Activated naive CD8-positive, alpha-beta T cell treated with anti-CD3 and anti-CD28 coated beads, Interleukin-2, amount 10 ng/mL, durations not matched to agents 7 days and 5 days (primary cell): ENCODE measurements at regions not wholly inside any gene's neighbourhood (a gene's known extent, or its start where the extent isn't known, plus 50 kb on each side); places are given as distances from the start of the nearest gene placed in this dataset.
A peak's percentile ranks its signal among the peaks of the same experiment; 100 is the strongest.

Source experiments
- ATAC-seq: fragments of 150-1000 bp; cut with Tn5 transposase; one replicate; pipeline ENCODE4 v1.10.0; 2021; ENCODE audit warnings: low read depth, moderate library complexity
- POLR2A ChIA-PET: fragments of 350-600 bp; sonication (Branson Sonifier 250); formaldehyde crosslinking; loops from one replicate; lab custom pipeline; 2021; ENCODE audit warnings: antibody characterized with exemption; lab: Charles Lee
- DNase-seq: peaks from one replicate; pipeline ENCODE4 v3.0.0; 2021
- H3K27ac Mint-ChIP-seq: one replicate; pipeline ENCODE4 v1.8.0; 2022; ENCODE audit warnings: mild to moderate bottlenecking, mixed read lengths
- H3K27me3 Mint-ChIP-seq: one replicate; pipeline ENCODE4 v1.8.0; 2022; ENCODE audit warnings: mild to moderate bottlenecking, moderate library complexity, mixed read lengths
- H3K36me3 Mint-ChIP-seq: one replicate; pipeline ENCODE4 v1.8.0; 2021; ENCODE audit warnings: mild to moderate bottlenecking, mixed read lengths
- H3K4me1 Mint-ChIP-seq: one replicate; pipeline ENCODE4 v1.8.0; 2021; ENCODE audit warnings: mixed read lengths
- H3K4me3 Mint-ChIP-seq: one replicate; pipeline ENCODE4 v1.8.0; 2022; ENCODE audit warnings: mild to moderate bottlenecking, moderate library complexity, mixed read lengths
- H3K9me3 Mint-ChIP-seq: one replicate; pipeline ENCODE4 v1.8.0; 2021; ENCODE audit warnings: mixed read lengths

DNA sequence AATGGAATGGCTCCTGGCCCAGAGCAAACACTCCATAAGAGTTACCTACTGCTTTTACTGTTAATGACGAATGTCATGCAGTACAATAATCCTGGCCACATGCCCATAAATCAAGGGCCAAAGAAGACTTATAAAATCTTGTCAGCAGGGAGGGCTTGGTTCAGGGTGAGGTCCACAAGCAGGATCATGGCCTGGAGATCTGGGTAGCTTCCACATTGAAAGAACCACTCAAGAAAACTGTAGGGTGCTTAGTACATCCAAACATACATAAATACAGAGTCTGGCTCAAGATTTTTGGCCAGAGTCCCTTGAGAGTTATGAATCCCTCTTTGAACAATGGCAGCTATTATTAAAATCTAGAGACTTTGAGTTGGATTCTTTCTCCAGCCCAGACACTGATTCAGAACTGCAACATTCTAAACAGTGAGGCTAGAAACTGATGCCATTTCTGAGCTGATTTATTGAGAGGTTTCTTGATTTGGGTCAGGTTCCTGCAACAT is 188.7 kb downstream of the CDC5L start:
- H3K27me3 Mint-ChIP-seq = no peaks in the 10 kb centered on the region
- ATAC-seq (no peak), DNase-seq (no peak)
- H3K27ac Mint-ChIP-seq = no peak overlapping the region
- POLR2A ChIA-PET = no interaction called here
- no peak overlapping the region for H3K4me3 Mint-ChIP-seq
- no peaks in the 10 kb centered on the region for H3K9me3 Mint-ChIP-seq
- H3K36me3 Mint-ChIP-seq = no peaks in the 10 kb centered on the region
- H3K4me1 Mint-ChIP-seq = no peaks in the 10 kb centered on the region

DNA sequence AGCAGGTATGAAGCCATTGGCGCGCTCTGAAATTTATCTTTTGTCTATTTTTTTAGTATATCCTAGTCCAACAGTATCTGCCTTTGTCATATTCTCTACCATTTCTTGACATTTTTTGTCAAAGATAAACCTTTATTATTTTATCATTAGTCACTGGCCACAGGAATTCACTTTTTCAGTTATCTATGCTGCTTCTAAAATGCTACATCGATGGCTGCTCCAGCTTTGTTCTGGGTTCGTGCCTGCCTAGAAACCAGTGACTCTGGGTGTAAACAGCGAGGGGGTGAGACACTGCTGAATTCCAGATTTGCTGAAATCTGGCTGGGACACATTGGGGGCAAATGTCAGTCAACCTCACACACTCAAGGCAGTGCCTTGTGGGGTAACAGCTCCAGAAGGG is 193.4 kb downstream of the CDC5L start:
- Mint-ChIP-seq H3K27me3 (peaks cover 7% of the 10 kb centered on the region), H3K4me1 (no peaks in the 10 kb centered on the region), H3K9me3 (peaks cover 10% of the 10 kb centered on the region), H3K4me3 (no peak overlapping the region), H3K27ac (no peak overlapping the region), H3K36me3 (no peaks in the 10 kb centered on the region)
- POLR2A ChIA-PET = no interaction called here
- DNase-seq (no peak), ATAC-seq (no peak)

DNA sequence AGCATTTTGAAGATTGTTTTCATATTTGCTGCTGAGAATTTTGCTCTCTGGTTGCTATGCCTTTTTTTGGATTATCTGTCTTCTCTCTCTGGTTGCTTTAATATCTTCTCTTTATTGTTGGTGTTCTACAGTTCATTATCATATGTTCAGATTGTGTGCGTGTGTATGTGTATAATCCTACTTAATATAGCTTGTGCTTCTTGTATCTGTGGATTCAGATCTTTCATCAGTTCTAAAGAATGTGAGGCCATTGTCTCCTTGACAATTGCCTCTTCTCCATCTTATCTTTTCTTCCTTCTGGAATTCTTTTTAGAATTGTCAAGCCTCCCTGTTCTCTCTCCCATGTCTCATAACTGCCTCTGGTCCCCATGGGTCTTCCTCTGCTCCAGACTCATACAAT is 195.4 kb downstream of the CDC5L start:
- peaks cover 11% of the 10 kb centered on the region for H3K27me3 Mint-ChIP-seq
- H3K27ac Mint-ChIP-seq = no peak overlapping the region
- POLR2A ChIA-PET = no interaction called here
- ATAC-seq (no peak), DNase-seq (no peak)
- H3K4me3 Mint-ChIP-seq = no peak overlapping the region
- H3K36me3 Mint-ChIP-seq = no peaks in the 10 kb centered on the region
- H3K4me1 Mint-ChIP-seq = no peaks in the 10 kb centered on the region
- peaks cover 10% of the 10 kb centered on the region for H3K9me3 Mint-ChIP-seq

DNA sequence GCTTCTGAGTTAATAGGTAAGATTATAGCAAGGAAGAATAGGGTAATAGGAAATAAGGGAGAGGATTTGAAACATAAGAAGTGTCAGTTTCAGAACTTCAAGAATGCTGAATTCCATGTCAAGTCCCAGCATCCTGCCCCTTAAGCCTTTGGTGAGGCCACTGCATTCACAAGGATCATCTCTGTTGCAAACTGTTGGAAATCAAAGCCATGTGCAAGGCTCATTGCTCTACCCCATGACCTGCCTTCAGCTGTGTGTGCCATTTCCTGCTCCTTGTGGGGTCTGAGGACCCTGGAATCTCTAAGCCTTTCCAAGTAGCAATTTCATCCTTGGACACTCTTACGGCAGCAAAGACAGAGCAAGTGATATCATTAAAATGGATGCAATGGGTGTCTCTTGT is 203.0 kb downstream of the CDC5L start:
- DNase-seq (no peak), ATAC-seq (no peak)
- no peaks in the 10 kb centered on the region for H3K36me3 Mint-ChIP-seq
- peaks cover 2% of the 10 kb centered on the region for H3K4me1 Mint-ChIP-seq
- H3K4me3 Mint-ChIP-seq = no peak overlapping the region
- POLR2A ChIA-PET = no interaction called here
- H3K27me3 Mint-ChIP-seq = peaks cover 10% of the 10 kb centered on the region
- H3K27ac Mint-ChIP-seq = no peak overlapping the region
- peaks cover 3% of the 10 kb centered on the region for H3K9me3 Mint-ChIP-seq

DNA sequence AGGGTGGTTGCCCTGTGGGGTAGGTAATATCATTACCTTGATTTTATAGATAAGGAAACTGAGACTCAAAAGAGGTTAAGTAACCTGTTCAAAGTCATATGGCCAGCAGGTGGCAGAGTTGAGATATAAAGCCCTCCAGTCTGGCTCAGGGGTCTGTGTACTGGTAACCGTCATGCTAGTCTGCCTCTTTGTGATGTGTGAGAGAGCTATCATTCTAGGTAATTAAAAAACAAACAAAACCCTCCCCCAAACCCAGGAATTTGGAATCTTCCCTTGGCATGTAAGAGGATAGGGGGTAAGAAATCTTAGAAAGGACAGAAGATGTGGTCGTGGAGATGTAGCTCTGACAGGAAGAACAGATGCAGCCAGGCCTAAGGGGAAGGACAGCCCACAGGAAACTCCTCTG is 206.0 kb downstream of the CDC5L start:
- peaks cover 2% of the 10 kb centered on the region for H3K9me3 Mint-ChIP-seq
- no peak for DNase-seq
- H3K36me3 Mint-ChIP-seq = no peaks in the 10 kb centered on the region
- H3K27me3 Mint-ChIP-seq = peaks cover 17% of the 10 kb centered on the region
- H3K4me3 Mint-ChIP-seq = no peak overlapping the region
- H3K4me1 Mint-ChIP-seq = peaks cover 2% of the 10 kb centered on the region
- peak; percentile 58 for ATAC-seq
- POLR2A ChIA-PET = no interaction called here
- H3K27ac Mint-ChIP-seq = no peak overlapping the region

DNA sequence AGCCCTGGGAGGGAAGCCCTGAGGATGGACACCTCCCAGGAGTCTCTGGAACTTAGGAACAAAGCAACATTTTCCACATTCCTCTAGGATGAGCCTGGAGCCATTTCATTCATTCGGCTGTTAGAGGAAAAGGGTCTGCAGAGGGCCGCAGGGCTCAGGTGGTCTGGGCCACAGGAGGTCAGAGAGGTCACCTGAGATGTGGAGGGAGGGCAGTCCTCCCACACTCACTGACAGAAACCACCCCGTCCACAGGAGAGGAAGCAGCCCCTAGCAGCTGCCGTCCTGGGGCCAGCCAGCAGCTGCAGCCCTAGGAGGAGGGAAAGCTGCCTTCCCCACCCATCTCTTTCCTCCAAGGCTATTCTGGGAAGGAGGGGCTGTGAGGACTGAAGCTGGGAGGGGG is 207.0 kb downstream of the CDC5L start:
- ATAC-seq (no peak), DNase-seq (no peak)
- Mint-ChIP-seq H3K4me1 (peaks cover 2% of the 10 kb centered on the region), H3K27me3 (peaks cover 17% of the 10 kb centered on the region), H3K36me3 (no peaks in the 10 kb centered on the region), H3K4me3 (no peak overlapping the region), H3K9me3 (no peaks in the 10 kb centered on the region), H3K27ac (no peak overlapping the region)
- POLR2A ChIA-PET = no interaction called here

DNA sequence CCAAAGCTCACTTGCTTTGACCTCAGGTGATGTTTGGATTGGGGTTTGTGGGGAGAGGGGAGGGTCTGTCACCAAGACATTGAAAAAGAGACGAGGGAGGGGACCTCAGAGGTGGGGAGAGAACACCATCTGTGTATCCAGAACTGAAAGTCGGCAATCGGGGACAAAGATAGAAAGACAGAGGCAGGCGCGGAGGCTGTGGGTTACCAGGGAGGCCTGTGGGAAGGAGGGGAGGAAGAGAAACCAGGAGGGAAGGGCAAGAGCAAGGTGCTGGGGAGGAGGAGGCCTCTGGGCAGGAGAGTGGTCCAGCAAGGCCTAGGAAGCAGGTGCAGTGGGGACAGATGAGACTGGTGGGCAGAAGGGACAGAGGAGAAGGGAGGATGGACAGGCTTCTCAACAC is 211.2 kb downstream of the CDC5L start:
- ATAC-seq (no peak), DNase-seq (no peak)
- no peaks in the 10 kb centered on the region for H3K4me1 Mint-ChIP-seq
- H3K9me3 Mint-ChIP-seq = no peaks in the 10 kb centered on the region
- peaks cover 14% of the 10 kb centered on the region for H3K27me3 Mint-ChIP-seq
- no peak overlapping the region for H3K27ac Mint-ChIP-seq
- H3K36me3 Mint-ChIP-seq = no peaks in the 10 kb centered on the region
- POLR2A ChIA-PET = no interaction called here
- no peak overlapping the region for H3K4me3 Mint-ChIP-seq

DNA sequence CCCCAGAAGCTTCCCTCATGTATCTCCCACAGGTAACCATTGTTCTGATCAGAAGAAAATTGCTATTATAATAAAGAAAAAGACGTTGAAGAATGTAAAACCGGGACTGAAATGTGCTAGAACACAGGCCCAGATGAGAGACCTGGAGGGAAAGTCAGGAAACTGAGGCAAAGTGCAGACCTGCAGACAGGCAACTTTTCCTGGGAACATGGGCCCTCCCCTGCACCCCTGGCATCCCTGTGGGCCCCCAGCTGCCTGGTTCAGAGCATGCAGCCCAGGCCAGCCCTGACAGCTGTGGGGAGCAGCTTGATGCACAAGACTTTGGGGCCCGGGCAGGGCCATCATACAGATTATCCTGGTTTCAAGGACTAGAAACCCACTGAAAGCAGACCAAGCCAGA is 212.2 kb downstream of the CDC5L start:
- no peak for DNase-seq
- no peak for ATAC-seq
- POLR2A ChIA-PET = no interaction called here
- Mint-ChIP-seq H3K4me3 (no peak overlapping the region), H3K27ac (no peak overlapping the region), H3K4me1 (no peaks in the 10 kb centered on the region), H3K36me3 (no peaks in the 10 kb centered on the region), H3K27me3 (peaks cover 14% of the 10 kb centered on the region), H3K9me3 (no peaks in the 10 kb centered on the region)

DNA sequence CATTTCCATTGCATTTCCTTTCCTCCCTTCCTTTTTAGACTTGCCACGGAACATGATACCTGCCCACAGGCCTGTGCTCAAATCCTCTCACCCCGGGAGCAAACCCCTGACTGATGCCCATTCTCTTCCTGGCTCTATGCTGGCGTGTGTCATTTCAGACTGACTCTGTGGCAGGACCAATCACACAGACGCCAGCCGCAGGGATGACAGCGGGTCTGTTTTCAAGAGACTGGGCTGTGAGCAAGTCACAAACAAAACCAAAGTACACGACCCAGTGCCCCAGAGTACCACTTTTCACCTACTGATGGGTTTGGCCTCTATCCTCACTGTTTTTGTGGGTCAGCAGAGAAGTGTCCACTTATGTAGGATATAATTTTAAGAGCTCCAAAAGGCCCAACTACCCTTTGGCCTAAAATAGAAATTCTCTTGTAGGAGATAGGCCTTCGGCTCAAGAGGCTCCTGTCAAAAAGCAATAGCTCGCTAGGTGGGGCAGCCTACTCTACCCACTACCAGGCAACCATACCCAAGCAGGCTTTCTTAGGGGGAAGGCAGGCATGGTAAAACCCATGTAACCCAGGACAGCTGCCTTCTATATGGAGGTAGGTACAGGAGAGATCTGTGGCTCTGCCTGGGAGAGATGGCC is 215.7 kb downstream of the CDC5L start:
- H3K4me3 Mint-ChIP-seq = no peak overlapping the region

DNA sequence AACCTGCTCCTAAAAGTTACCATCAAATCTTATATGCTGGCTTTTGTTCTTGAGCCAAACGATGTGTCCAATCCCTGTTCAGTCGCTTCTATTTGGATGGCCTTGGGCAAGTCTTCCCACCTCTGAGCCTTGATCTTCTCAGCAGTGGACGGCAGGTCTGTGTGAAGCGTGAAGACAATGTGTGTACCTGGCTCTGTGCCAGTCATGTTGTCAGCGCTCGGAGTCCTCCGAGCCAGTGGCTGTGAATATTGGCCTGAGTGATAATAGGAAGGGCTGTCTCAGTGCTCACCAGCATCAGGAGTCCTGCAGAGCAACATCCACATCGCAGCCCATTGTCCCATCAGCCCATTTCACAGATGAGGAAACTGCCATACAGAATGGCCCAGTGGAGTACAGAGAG is 219.0 kb downstream of the CDC5L start:
- no peak for DNase-seq
- Mint-ChIP-seq H3K4me3 (no peak overlapping the region), H3K9me3 (no peaks in the 10 kb centered on the region), H3K27ac (no peak overlapping the region), H3K27me3 (no peaks in the 10 kb centered on the region), H3K4me1 (no peaks in the 10 kb centered on the region), H3K36me3 (no peaks in the 10 kb centered on the region)
- POLR2A ChIA-PET = no interaction called here
- no peak for ATAC-seq

More for the DNA sequence above, 215.7 kb downstream of the CDC5L start:
- POLR2A ChIA-PET = no interaction called here
- no peak for DNase-seq
- Mint-ChIP-seq H3K27ac (no peak overlapping the region), H3K9me3 (no peaks in the 10 kb centered on the region), H3K36me3 (no peaks in the 10 kb centered on the region), H3K4me1 (no peaks in the 10 kb centered on the region), H3K27me3 (peaks cover 6% of the 10 kb centered on the region)
- no peak for ATAC-seq

DNA sequence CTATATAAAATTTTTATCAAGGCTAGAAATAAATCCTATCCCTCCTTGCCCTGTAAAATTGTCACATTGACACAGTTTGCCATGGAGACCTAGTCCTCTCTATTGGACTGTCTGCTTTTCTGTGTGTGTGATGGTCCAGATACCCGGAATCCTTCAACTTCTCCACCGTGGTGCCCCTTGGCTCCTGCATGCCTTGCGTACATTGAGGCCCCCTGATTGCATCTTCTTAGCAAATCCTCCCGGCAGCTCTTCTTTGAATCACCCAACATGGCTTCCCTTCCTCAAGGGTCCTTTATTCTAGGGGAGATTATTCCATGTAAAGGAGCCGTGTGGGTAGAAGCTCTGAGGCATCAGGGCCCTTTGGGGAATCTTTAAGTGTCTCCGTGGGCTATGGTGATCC is 219.5 kb downstream of the CDC5L start:
- POLR2A ChIA-PET = no interaction called here
- Mint-ChIP-seq H3K27me3 (no peaks in the 10 kb centered on the region), H3K36me3 (no peaks in the 10 kb centered on the region), H3K27ac (no peak overlapping the region), H3K4me3 (no peak overlapping the region), H3K9me3 (no peaks in the 10 kb centered on the region), H3K4me1 (no peaks in the 10 kb centered on the region)
- DNase-seq = no peak
- ATAC-seq = no peak

DNA sequence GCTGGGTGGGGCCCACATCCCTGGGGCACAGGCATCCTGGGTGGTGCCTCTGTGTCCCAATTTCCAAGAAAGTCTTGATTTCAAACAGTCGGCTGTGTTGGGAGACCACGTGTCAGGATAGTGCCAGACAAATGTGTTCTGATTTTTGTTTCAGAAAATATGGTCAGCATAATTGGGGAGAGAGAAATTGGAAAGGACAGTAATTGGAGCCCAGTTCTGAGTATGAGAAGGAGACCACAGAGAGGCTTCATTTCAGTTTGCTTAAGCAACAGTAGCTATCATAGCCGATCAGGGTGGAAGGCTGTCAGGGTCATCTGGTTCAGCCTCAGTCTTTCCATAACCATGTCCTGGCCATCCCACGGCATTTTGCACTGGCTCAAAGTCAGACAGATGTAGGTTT is 220.7 kb downstream of the CDC5L start:
- Mint-ChIP-seq H3K4me1 (no peaks in the 10 kb centered on the region), H3K27ac (no peak overlapping the region), H3K9me3 (no peaks in the 10 kb centered on the region), H3K4me3 (no peak overlapping the region), H3K36me3 (no peaks in the 10 kb centered on the region), H3K27me3 (no peaks in the 10 kb centered on the region)
- DNase-seq (no peak), ATAC-seq (no peak)
- POLR2A ChIA-PET = no interaction called here

DNA sequence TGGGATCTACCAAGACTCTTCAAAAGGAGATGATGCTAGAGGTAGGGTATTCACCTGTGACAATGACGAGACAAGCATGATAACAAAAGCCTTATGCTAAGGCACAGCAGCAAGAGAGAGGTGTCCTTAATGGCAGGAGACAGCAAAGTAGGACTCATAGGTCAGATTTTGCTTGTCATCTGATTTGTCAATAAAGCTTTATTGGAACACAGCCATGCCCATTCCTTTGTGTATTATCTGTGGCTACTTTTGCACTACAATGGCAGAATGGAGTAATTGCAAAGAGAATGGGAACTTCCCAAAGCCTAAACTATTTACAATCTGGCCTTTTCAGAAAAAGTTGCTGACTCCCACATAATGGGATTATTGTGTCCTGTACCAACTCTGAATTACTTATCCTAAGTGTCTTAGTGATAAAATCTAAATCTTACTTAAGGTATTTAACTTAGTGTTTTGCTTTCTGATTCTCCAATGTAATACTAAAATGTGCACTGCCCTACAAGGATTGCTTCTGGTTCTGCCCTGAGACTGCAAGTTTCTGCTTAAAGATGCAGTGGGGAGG is 221.6 kb downstream of the CDC5L start:
- ATAC-seq = no peak
- POLR2A ChIA-PET = no interaction called here
- no peaks in the 10 kb centered on the region for H3K27me3 Mint-ChIP-seq

DNA sequence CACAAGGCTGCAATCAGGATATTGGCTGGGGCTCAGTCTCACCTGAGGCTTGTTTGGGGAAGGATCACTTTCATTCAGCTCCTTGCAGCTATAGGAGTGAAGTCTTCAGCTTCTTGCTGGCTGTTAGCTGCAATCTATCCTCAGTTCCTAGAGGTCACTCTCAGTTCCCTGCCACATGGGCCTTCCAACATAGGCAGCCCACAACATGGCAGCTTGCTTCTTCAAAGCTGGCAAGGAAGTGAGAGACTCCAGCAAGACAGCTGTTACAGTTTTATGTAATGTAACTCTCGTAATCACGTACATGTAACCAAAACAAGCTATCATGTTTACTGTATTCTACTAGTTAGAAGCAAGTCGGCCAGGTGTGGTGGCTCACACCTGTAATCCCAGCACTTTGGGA is 226.9 kb downstream of the CDC5L start:
- Mint-ChIP-seq H3K9me3 (no peaks in the 10 kb centered on the region), H3K4me1 (no peaks in the 10 kb centered on the region), H3K27ac (no peak overlapping the region), H3K27me3 (no peaks in the 10 kb centered on the region), H3K4me3 (no peak overlapping the region), H3K36me3 (no peaks in the 10 kb centered on the region)
- DNase-seq (no peak), ATAC-seq (no peak)
- POLR2A ChIA-PET = no interaction called here

More for the DNA sequence above, 221.6 kb downstream of the CDC5L start:
- Mint-ChIP-seq H3K4me3 (no peak overlapping the region), H3K4me1 (no peaks in the 10 kb centered on the region), H3K27ac (no peak overlapping the region), H3K9me3 (no peaks in the 10 kb centered on the region), H3K36me3 (no peaks in the 10 kb centered on the region)
- DNase-seq = no peak
